ENCODE measurements at regions not wholly inside any gene's neighbourhood (a gene's known extent, or its start where the extent isn't known, plus 50 kb on each side); places are given as distances from the start of the nearest gene placed in this dataset.

DNA sequence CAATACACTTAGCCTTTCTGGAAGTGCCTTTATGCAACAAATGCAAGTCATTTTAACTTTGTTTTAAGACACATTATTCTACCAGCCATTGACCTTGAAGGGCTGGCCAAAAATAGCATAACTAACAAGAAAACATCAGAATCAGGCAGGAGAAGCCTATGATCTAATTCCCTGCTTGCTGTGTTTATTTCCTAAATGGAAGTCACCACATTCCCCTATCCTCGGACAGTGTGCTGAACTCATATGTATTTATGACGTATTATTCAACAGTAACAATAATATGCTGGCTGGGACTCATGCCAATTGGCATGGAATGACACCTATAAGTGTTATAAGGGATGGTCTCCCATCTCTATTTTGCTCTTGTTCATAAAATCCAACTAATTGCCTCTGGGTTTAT, 140.7 kb downstream of the MAP3K7 start:
- TF ChIP-seq POLR2A (IDR thresholded peaks at IDR 0.05; ENCODE audit: low read length) (no peak), GATA1 (IDR thresholded peaks at IDR 0.05; ENCODE audit: low read depth, low read length) (no peak)

Data from erythroblast (primary cell).